ENCODE measurements at regions not wholly inside any gene's neighbourhood (a gene's known extent, or its start where the extent isn't known, plus 50 kb on each side); places are given as distances from the start of the nearest gene placed in this dataset.
"Not testable (repeated sequence)": the region's sequence is repeated elsewhere in the genome, so short reads cannot be mapped to it uniquely, and the experiment has no call there.

- Histone ChIP-seq H3K36me3 (ENCODE audit: insufficient read depth) (no peaks in the 10 kb centered on the region), H3K27ac (ENCODE audit: low read depth) (no peak overlapping the region), H3K4me1 (ENCODE audit: insufficient read depth) (no peaks in the 10 kb centered on the region), H3K4me3 (ENCODE audit: low read depth, low read length) (no peak overlapping the region)
- DNase-seq (ENCODE audit: extremely low spot score), result no peak
- WGBS, result 47% methylated on average over 2 of the region's 2 CpGs
Measured at GRCh38 chr18:59820663-59821062, 79.1 kb upstream of the PMAIP1 start.

DNA sequence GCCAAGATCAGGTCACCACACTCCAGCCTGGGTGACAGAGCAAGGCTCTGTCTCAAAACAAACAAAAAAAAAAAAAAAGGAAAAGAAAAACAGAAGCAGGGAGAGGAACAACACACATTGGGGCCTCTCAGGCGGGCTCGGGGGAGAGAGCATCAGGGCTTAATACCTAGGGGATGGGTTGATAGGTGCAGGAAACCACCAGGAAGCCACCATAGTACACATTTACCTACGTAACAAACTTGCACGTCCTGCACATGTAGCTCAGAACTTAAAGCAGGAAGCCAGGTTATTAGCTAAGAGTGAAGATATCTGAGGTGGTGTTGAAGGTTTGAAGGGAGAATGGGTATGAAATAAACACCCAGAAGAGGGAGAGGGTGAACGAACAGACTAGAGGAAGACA, 81.0 kb upstream of the PMAIP1 start:
- no peaks in the 10 kb centered on the region for H3K4me1 ChIP-seq (ENCODE audit: insufficient read depth)
- no peak for DNase-seq (ENCODE audit: extremely low spot score)
- WGBS, result 77% methylated on average over 5 of the region's 5 CpGs
- no peak overlapping the region for H3K4me3 ChIP-seq (ENCODE audit: low read depth, low read length)
- H3K36me3 ChIP-seq (ENCODE audit: insufficient read depth), result no peaks in the 10 kb centered on the region
- no peak overlapping the region for H3K27ac ChIP-seq (ENCODE audit: low read depth)

GRCh38 chr18:59814891-59815290, 84.9 kb upstream of the PMAIP1 start:
- Histone ChIP-seq H3K27ac (ENCODE audit: low read depth) (no peak overlapping the region), H3K4me1 (ENCODE audit: insufficient read depth) (no peaks in the 10 kb centered on the region), H3K4me3 (ENCODE audit: low read depth, low read length) (no peak overlapping the region), H3K36me3 (ENCODE audit: insufficient read depth) (no peaks in the 10 kb centered on the region)
- WGBS, result 78% methylated on average over 7 of the region's 7 CpGs
- DNase-seq (ENCODE audit: extremely low spot score), result no peak

DNA sequence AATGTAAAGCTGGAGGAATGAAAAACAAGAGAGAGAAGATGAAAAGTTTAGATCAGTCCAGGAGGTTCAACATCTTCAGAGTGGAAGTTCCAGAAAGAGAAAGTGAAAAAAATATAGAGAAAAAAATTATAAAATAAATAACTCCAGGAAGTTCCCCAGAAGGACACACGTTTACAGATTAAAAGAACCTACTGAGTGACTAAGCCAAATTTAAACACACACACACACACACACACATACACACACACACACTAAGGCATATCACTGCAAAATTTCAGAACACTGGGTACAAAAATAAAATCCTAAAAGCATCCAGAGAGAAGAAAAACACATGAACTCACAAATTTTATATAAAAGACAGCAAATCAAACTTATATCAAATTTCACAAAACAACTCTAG, 85.9 kb upstream of the PMAIP1 start:
- DNase-seq (ENCODE audit: extremely low spot score), result no peak
- WGBS, result 12% methylated on average over 1 of the region's 1 CpG
- no peak overlapping the region for H3K27ac ChIP-seq (ENCODE audit: low read depth)
- H3K36me3 ChIP-seq (ENCODE audit: insufficient read depth), result no peaks in the 10 kb centered on the region
- H3K4me3 ChIP-seq (ENCODE audit: low read depth, low read length), result no peak overlapping the region
- no peaks in the 10 kb centered on the region for H3K4me1 ChIP-seq (ENCODE audit: insufficient read depth)

- no peak for DNase-seq (ENCODE audit: extremely low spot score)
- no peaks in the 10 kb centered on the region for H3K4me1 ChIP-seq (ENCODE audit: insufficient read depth)
- no peaks in the 10 kb centered on the region for H3K36me3 ChIP-seq (ENCODE audit: insufficient read depth)
Measured at GRCh38 chr18:59810735-59811520, 88.9 kb upstream of the PMAIP1 start.

DNA sequence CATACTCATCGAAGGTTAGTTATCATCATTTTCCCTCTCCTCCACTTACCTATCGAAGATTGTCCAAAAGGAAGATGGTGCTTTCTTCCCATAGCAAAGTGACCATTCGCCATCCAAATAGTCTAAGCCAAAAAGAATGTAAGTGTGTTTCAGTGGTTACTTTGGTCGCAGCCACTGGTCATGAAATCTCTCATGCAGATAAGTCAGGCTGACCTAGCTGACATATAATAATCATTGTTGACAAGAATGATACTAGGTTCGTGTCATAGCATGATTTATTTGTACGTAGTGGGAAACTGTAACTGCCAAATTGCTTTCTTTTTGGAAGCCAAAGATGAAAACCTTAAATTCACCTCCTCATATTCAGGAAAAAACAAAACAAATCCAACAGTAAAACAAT, 89.6 kb upstream of the PMAIP1 start:
- H3K36me3 ChIP-seq (ENCODE audit: insufficient read depth), result no peaks in the 10 kb centered on the region
- H3K4me3 ChIP-seq (ENCODE audit: low read depth, low read length), result no peak overlapping the region
- no peak for DNase-seq (ENCODE audit: extremely low spot score)
- 79% methylated on average over 6 of the region's 6 CpGs for WGBS
- H3K4me1 ChIP-seq (ENCODE audit: insufficient read depth), result no peaks in the 10 kb centered on the region
- H3K27ac ChIP-seq (ENCODE audit: low read depth), result no peak overlapping the region

More at GRCh38 chr18:59810735-59811520, 88.9 kb upstream of the PMAIP1 start:
- 23% methylated on average over 2 of the region's 2 CpGs for WGBS
- no peak overlapping the region for H3K4me3 ChIP-seq (ENCODE audit: low read depth, low read length)
- H3K27ac ChIP-seq (ENCODE audit: low read depth), result no peak overlapping the region

DNA sequence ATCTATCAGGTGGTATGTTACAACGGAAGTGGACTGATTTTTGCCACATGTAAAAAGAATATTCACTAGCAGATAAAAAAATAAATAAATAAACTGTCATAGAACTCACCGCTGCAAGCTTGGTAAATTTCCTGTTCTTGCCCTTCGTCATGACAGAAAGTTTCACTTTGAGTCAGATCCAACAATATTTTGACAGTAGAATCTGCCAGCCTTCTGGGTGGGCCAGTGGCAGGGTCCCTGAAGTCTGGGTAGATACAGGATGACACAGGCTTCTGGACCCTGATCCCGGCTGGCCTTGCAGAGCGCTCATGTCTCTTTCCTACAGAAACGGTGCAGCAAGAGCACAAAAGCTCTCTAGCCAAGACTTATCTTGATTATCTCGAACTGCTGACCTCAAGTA, 97.8 kb upstream of the PMAIP1 start:
- WGBS, result 60% methylated on average over 7 of the region's 7 CpGs
- DNase-seq (ENCODE audit: extremely low spot score), result no peak
- Histone ChIP-seq H3K4me1 (ENCODE audit: insufficient read depth) (no peaks in the 10 kb centered on the region), H3K27ac (ENCODE audit: low read depth) (no peak overlapping the region), H3K36me3 (ENCODE audit: insufficient read depth) (no peaks in the 10 kb centered on the region), H3K4me3 (ENCODE audit: low read depth, low read length) (no peak overlapping the region)

DNA sequence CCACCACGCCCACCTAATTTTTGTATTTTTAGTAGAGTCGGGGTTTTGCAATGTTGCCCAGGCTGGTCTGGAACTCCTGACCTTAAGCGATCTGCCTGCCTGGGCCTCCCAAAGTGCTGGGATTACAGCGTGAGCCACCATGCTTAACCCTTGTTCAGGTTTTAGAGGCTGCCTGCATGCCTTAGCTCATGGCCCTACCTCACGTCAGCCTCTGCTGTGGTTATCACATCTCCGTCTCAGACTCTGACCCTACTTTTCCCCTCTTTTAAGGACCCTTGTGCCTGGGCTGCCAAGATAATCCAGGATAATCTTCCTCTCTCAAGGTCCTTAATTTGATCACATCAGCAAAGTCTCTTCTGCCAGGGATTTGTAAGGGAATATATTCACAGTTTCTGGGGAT, 98.2 kb upstream of the PMAIP1 start:
- H3K4me1 ChIP-seq (ENCODE audit: insufficient read depth), result no peaks in the 10 kb centered on the region
- no peak for DNase-seq (ENCODE audit: extremely low spot score)
- no peaks in the 10 kb centered on the region for H3K36me3 ChIP-seq (ENCODE audit: insufficient read depth)
- no peak overlapping the region for H3K4me3 ChIP-seq (ENCODE audit: low read depth, low read length)
- WGBS, result 94% methylated on average over 6 of the region's 6 CpGs
- H3K27ac ChIP-seq (ENCODE audit: low read depth), result no peak overlapping the region

DNA sequence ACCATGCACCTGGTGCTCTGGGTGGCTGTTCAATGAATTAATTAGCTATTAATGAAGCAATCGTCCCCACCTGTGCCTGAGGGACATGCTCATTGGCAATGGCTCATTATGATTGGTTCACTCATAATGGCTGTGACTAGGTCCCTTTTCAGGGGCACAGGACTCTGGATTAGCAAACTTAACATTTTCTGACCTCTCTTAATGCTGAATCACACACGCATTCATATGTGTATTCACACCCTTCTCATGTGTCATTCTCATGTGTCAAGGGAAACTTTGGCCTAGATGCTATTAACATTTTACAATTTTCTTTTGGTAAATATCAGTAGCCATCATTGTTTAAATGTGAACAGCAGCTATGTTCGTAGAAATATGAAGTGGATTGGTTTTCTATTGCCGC, 98.9 kb upstream of the PMAIP1 start:
- Histone ChIP-seq H3K36me3 (ENCODE audit: insufficient read depth) (no peaks in the 10 kb centered on the region), H3K4me3 (ENCODE audit: low read depth, low read length) (no peak overlapping the region), H3K4me1 (ENCODE audit: insufficient read depth) (no peaks in the 10 kb centered on the region), H3K27ac (ENCODE audit: low read depth) (no peak overlapping the region)
- no peak for DNase-seq (ENCODE audit: extremely low spot score)
- 91% methylated on average over 4 of the region's 4 CpGs for WGBS

DNA sequence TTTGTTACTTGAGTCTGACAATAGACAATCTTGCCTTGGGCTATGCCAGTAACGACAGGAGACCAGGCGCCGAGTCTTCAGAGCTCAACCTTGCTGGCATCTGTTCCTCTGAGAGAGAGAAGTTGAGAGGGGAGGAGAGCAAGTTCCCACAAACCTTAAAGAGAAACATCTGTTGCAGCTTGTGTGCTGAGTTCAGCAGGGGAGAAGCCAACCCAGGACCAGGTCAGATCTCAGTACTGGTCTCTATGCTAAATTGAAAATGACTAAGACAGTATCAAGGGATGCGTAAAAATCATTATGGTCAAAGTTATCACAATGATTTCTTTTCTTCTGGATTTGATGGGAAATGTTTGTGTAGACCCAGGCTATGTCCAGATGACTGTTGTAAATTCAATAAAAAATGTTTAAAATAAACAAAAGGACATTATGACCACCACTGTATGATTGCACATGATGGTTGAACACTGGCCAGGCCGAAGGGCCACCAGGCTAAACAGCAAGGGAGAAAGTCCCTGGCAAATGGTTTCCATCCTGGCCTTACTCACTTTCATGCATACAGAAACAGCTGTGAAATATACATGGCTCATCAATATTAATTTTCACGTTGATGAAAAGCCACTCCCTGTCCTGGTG, 100.3 kb upstream of the PMAIP1 start:
- Histone ChIP-seq H3K4me3 (ENCODE audit: low read depth, low read length) (no peak overlapping the region), H3K27ac (ENCODE audit: low read depth) (no peak overlapping the region), H3K4me1 (ENCODE audit: insufficient read depth) (no peaks in the 10 kb centered on the region), H3K36me3 (ENCODE audit: insufficient read depth) (no peaks in the 10 kb centered on the region)
- DNase-seq (ENCODE audit: extremely low spot score), result no peak
- WGBS, result 52% methylated on average over 6 of the region's 6 CpGs

GRCh38 chr18:59795882-59796281, 98.7 kb upstream of the CCBE1 start:
- no peak for DNase-seq (ENCODE audit: extremely low spot score)
- no peak overlapping the region for H3K4me3 ChIP-seq (ENCODE audit: low read depth, low read length)
- 82% methylated on average over 5 of the region's 5 CpGs for WGBS
- no peak overlapping the region for H3K27ac ChIP-seq (ENCODE audit: low read depth)
- no peaks in the 10 kb centered on the region for H3K36me3 ChIP-seq (ENCODE audit: insufficient read depth)
- H3K4me1 ChIP-seq (ENCODE audit: insufficient read depth), result no peaks in the 10 kb centered on the region

- no peaks in the 10 kb centered on the region for H3K4me1 ChIP-seq (ENCODE audit: insufficient read depth)
- WGBS, result 80% methylated on average over 4 of the region's 4 CpGs
- H3K27ac ChIP-seq (ENCODE audit: low read depth), result no peak overlapping the region
- H3K4me3 ChIP-seq (ENCODE audit: low read depth, low read length), result no peak overlapping the region
- no peak for DNase-seq (ENCODE audit: extremely low spot score)
- no peaks in the 10 kb centered on the region for H3K36me3 ChIP-seq (ENCODE audit: insufficient read depth)
Measured at GRCh38 chr18:59792353-59792752, 95.1 kb upstream of the CCBE1 start.

DNA sequence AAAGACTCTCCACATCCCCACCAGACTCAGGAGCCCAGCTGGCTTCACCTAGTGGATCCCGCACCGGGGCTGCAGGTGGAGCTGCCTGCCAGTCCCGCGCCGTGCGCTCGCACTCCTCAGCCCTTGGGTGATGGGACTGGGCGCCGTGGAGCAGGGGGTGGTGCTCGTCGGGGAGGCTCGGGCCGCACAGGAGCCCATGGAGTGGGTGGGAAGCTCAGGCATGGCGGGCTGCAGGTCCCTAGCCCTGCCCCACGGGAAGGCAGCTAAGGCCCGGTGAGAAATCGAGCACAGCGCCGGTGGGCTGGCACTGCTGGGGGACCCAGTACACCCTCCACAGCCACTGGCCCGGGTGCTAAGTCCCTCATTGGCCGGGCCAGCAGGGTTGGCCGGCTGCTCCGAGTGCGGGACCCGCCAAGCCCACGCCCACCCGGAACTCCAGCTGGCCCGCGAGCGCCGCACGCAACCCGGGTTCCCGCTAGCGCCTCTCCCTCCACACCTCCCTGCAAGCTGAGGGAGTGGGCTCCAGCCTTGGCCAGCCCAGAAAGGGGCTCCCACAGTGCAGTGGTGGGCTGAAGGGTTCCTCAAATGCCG, 93.2 kb upstream of the CCBE1 start:
- not testable (repeated sequence) for H3K36me3 ChIP-seq (ENCODE audit: insufficient read depth); H3K4me1 ChIP-seq (ENCODE audit: insufficient read depth); H3K27ac ChIP-seq (ENCODE audit: low read depth); H3K4me3 ChIP-seq (ENCODE audit: low read depth, low read length); DNase-seq (ENCODE audit: extremely low spot score)
- WGBS, result 96% methylated on average over 36 of the region's 36 CpGs

DNA sequence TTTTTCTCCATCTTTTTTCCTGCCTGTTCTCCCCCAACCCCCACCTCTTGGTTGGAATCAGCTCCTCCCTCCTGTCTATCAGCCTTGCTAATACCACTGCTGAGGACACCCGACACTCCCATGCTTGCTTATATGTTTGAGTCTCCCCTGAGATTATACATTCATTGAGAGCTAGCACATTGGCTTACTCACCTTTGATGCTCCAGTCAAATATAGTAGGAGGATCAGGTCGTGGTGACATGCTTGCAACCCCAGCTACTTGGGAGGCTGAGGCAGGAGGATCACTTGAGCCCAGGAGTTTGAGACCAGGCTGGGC, 91.5 kb upstream of the CCBE1 start:
- Histone ChIP-seq H3K27ac (ENCODE audit: low read depth) (no peak overlapping the region), H3K4me1 (ENCODE audit: insufficient read depth) (no peaks in the 10 kb centered on the region), H3K4me3 (ENCODE audit: low read depth, low read length) (no peak overlapping the region), H3K36me3 (ENCODE audit: insufficient read depth) (no peaks in the 10 kb centered on the region)
- 86% methylated on average over 2 of the region's 2 CpGs for WGBS
- DNase-seq (ENCODE audit: extremely low spot score), result no peak
